SK-N-SH (cell line): ENCODE measurements at regions not wholly inside any gene's neighbourhood (a gene's known extent, or its start where the extent isn't known, plus 50 kb on each side); places are given as distances from the start of the nearest gene placed in this dataset.

ENCODE experiments used
- CTCF ChIA-PET: fragments of 300-600, 350-600 bp; formaldehyde crosslinking; extraction: SDS; loops from one replicate; lab custom pipeline; 2021; lab: Yijun Ruan, JAX
- POLR2A ChIA-PET: fragments of 350-600 bp; sonication (Branson Sonifier 250); formaldehyde crosslinking; extraction: SDS; loops from one replicate; lab custom pipeline; 2020; ENCODE audit warnings: antibody characterized with exemption, inconsistent platforms; lab: Yijun Ruan, JAX
- DNase-seq: peaks from one replicate; pipeline ENCODE4 v3.0.0; 2012
- H2AFZ ChIP-seq: fragments of 200-600 bp; sonication (generic); 2 replicates; pipeline ENCODE4 v1.8.1; 2016; ENCODE audit warnings: antibody characterized with exemption, mild to moderate bottlenecking, low read depth
- H3F3A ChIP-seq: fragments of 200-600 bp; sonication (generic); replicated peaks from 2 replicates; pipeline ENCODE3; 2016; ENCODE audit warnings: antibody characterized with exemption, mild to moderate bottlenecking; ENCODE audit not compliant: insufficient read depth
- H3K27ac ChIP-seq, 2 experiments: fragments of 200-500 bp in 1 of 2; fragments of 200-600 bp in 1 of 2; sonication (Bioruptor generic) in 1 of 2; sonication (generic), shearing (Covaris generic) in 1 of 2; 2 replicates each; pipeline versions ENCODE4 v1.5.1 to v1.6.1; 2014 to 2016; ENCODE audit warnings: low read depth in 2 of 2, inconsistent platforms in 1 of 2, low read length in 1 of 2, mild to moderate bottlenecking in 1 of 2, mixed read lengths in 1 of 2
- H3K27me3 ChIP-seq: fragments of 200-600 bp; sonication (generic), shearing (Covaris generic); 2 replicates; pipeline ENCODE4 v1.6.1; 2016; ENCODE audit warnings: mixed run types; ENCODE audit not compliant: insufficient read depth
- H3K36me3 ChIP-seq, 2 experiments: fragments of 200-500 bp in 1 of 2; fragments of 200-600 bp in 1 of 2; sonication (Bioruptor generic) in 1 of 2; sonication (generic) in 1 of 2; replicated peaks in 1 of 2; 2 replicates each; pipeline versions ENCODE3 to v1.5.1; 2014 to 2016; ENCODE audit warnings: low read length in 1 of 2, mild to moderate bottlenecking in 1 of 2; ENCODE audit not compliant: insufficient read depth in 2 of 2, control insufficient read depth in 1 of 2
- H3K4me1 ChIP-seq, 2 experiments: fragments of 200-500 bp in 1 of 2; fragments of 200-600 bp in 1 of 2; sonication (Bioruptor generic) in 1 of 2; sonication (generic), shearing (Covaris generic) in 1 of 2; 2 replicates each; pipeline versions ENCODE4 v1.5.1 to v1.6.1; 2014 to 2016; ENCODE audit warnings: low read depth in 1 of 2, low read length in 1 of 2, mixed run types in 1 of 2; ENCODE audit not compliant: insufficient read depth in 2 of 2, control insufficient read depth in 1 of 2
- H3K4me2 ChIP-seq: fragments of 200-600 bp; sonication (generic), shearing (Covaris generic); 2 replicates; pipeline ENCODE4 v1.6.1; 2017; ENCODE audit warnings: mixed run types
- H3K4me3 ChIP-seq, 2 experiments: fragments of 200-500 bp in 1 of 2; fragments of 200-600 bp in 1 of 2; sonication (Bioruptor generic) in 1 of 2; sonication (generic), shearing (Covaris generic) in 1 of 2; 2 replicates each; pipeline versions ENCODE4 v1.5.1 to v1.8.1; 2014 to 2016; ENCODE audit warnings: low read depth in 2 of 2, inconsistent platforms in 1 of 2, low read length in 1 of 2, mild to moderate bottlenecking in 1 of 2, mixed read lengths in 1 of 2, moderate library complexity in 1 of 2
- H3K79me2 ChIP-seq: fragments of 200-600 bp; sonication (generic); 2 replicates; pipeline ENCODE4 v1.8.1; 2017; ENCODE audit warnings: mild to moderate bottlenecking; ENCODE audit not compliant: insufficient read depth
- H3K9ac ChIP-seq: fragments of 200-600 bp; sonication (generic); 2 replicates; pipeline ENCODE4 v1.6.1; 2017; ENCODE audit warnings: mixed run types
- H3K9me2 ChIP-seq: fragments of 200-600 bp; sonication (generic); 2 replicates; pipeline ENCODE4 v1.6.1; 2017; ENCODE audit warnings: mixed run types
- H3K9me3 ChIP-seq: fragments of 200-600 bp; sonication (generic); 2 replicates; pipeline ENCODE4 v1.6.1; 2017; ENCODE audit warnings: mixed run types, mild to moderate bottlenecking, moderate library complexity
- H4K20me1 ChIP-seq: fragments of 200-600 bp; sonication (generic); 2 replicates; pipeline ENCODE4 v1.6.1; 2017; ENCODE audit warnings: mild to moderate bottlenecking, mixed run types; ENCODE audit not compliant: insufficient read depth
- ELF1 ChIP-seq: IDR thresholded peaks from 2 replicates; pipeline ENCODE4 v1.4.0; 2012
- EP300 ChIP-seq, 2 experiments: IDR thresholded peaks; 2 replicates each; pipeline versions ENCODE4 v1.4.0 to v1.6.1; 2012; ENCODE audit warnings: borderline replicate concordance in 1 of 2, low read depth in 1 of 2, low read length in 1 of 2
- FOSL2 ChIP-seq: IDR thresholded peaks from 2 replicates; pipeline ENCODE4 v1.4.0; 2012; ENCODE audit warnings: low read depth, mild to moderate bottlenecking, moderate library complexity, borderline replicate concordance
- FOXJ3 ChIP-seq: sonication (generic); formaldehyde crosslinking; IDR thresholded peaks from 2 replicates; pipeline ENCODE4 v1.5.1; 2020; ENCODE audit warnings: mild to moderate bottlenecking, missing genetic modification reagents
- FOXM1 ChIP-seq: IDR thresholded peaks from 2 replicates; pipeline ENCODE4 v1.4.0; 2012; ENCODE audit warnings: low read depth, mild to moderate bottlenecking
- GABPA ChIP-seq: IDR thresholded peaks from 2 replicates; pipeline ENCODE4 v1.4.0; 2012; ENCODE audit warnings: low read depth, mild to moderate bottlenecking
- GATA2 ChIP-seq: sonication (generic); formaldehyde crosslinking; IDR thresholded peaks from 2 replicates; pipeline ENCODE4 v1.5.0; 2020; ENCODE audit warnings: mild to moderate bottlenecking, missing genetic modification reagents
- JUND ChIP-seq: IDR thresholded peaks from 2 replicates; pipeline ENCODE4 v1.4.0; 2012
- MXI1 ChIP-seq: IDR thresholded peaks from 2 replicates; pipeline ENCODE4 v1.6.1; 2012; ENCODE audit warnings: mild to moderate bottlenecking, low read depth, low read length, improper control_type of control experiment
- NRF1 ChIP-seq: IDR thresholded peaks from 2 replicates; pipeline ENCODE4 v1.6.1; 2012; ENCODE audit warnings: low read depth, mild to moderate bottlenecking, low read length
- POLR2AphosphoS5 ChIP-seq: IDR thresholded peaks from 2 replicates; pipeline ENCODE4 v1.6.1; 2012; ENCODE audit warnings: low read depth, low read length
- RCOR1 ChIP-seq: fragments of 150-350 bp; IDR thresholded peaks from 2 replicates; pipeline ENCODE4 v1.6.1; 2017; ENCODE audit warnings: antibody characterized with exemption, low read length
- RXRA ChIP-seq: IDR thresholded peaks from 2 replicates; pipeline ENCODE4 v1.4.0; 2012; ENCODE audit warnings: low read depth, mild to moderate bottlenecking, borderline replicate concordance
- TAF1 ChIP-seq: IDR thresholded peaks from 2 replicates; pipeline ENCODE4 v1.6.1; 2012; ENCODE audit warnings: low read depth, mild to moderate bottlenecking, low read length, moderate library complexity, borderline replicate concordance
- TEAD4 ChIP-seq: IDR thresholded peaks from 2 replicates; pipeline ENCODE4 v1.4.0; 2012; ENCODE audit warnings: mild to moderate bottlenecking, borderline replicate concordance; ENCODE audit not compliant: insufficient read depth
- WGBS: methylation state at CpG from one replicate; pipeline ENCODE4 v1.1.6; 2017; ENCODE audit warnings: low lambda C conversion rate; 5-methylcytosine and 5-hydroxymethylcytosine counted together
- TF ChIP-seq, protein P1 (sequence below): IDR thresholded peaks from 2 replicates; pipeline ENCODE4; 2012
- TF ChIP-seq, protein P2 (sequence below): IDR thresholded peaks from 2 replicates; pipeline ENCODE4 v1.4.0; 2012; ENCODE audit warnings: low read depth, borderline replicate concordance

GRCh38 chr6:10122164-10122563, 292.7 kb downstream of the TFAP2A start:
- H3K9me2 ChIP-seq: no peaks in the 10 kb centered on the region
- CTCF ChIA-PET: no interaction called here
- no peak for DNase-seq
- H3K4me2 ChIP-seq: no peak overlapping the region
- H3K36me3 ChIP-seq: no peaks in the 10 kb centered on the region
- H3K79me2 ChIP-seq: no peaks in the 10 kb centered on the region
- H3K4me1 ChIP-seq: no peaks in the 10 kb centered on the region
- TF ChIP-seq TAF1 (no peak), MXI1 (no peak), TEAD4 (no peak)
- TF ChIP-seq, protein P1, sequence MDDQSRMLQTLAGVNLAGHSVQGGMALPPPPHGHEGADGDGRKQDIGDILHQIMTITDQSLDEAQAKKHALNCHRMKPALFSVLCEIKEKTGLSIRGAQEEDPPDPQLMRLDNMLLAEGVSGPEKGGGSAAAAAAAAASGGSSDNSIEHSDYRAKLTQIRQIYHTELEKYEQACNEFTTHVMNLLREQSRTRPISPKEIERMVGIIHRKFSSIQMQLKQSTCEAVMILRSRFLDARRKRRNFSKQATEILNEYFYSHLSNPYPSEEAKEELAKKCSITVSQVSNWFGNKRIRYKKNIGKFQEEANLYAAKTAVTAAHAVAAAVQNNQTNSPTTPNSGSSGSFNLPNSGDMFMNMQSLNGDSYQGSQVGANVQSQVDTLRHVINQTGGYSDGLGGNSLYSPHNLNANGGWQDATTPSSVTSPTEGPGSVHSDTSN: no peak
- POLR2A ChIA-PET: no interaction called here
- H3F3A ChIP-seq: no peaks in the 10 kb centered on the region
- H2AFZ ChIP-seq: no peak overlapping the region
- H3K27ac ChIP-seq: no peak overlapping the region
- H3K9me3 ChIP-seq: no peaks in the 10 kb centered on the region
- no peak overlapping the region for H3K4me3 ChIP-seq
- H3K9ac ChIP-seq: no peak overlapping the region
- WGBS: 0% methylated on average over 1 of the region's 1 CpG
- H3K27me3 ChIP-seq: no peaks in the 10 kb centered on the region; the same call in 1 of the 2 replicates
- H4K20me1 ChIP-seq: no peaks in the 10 kb centered on the region

DNA sequence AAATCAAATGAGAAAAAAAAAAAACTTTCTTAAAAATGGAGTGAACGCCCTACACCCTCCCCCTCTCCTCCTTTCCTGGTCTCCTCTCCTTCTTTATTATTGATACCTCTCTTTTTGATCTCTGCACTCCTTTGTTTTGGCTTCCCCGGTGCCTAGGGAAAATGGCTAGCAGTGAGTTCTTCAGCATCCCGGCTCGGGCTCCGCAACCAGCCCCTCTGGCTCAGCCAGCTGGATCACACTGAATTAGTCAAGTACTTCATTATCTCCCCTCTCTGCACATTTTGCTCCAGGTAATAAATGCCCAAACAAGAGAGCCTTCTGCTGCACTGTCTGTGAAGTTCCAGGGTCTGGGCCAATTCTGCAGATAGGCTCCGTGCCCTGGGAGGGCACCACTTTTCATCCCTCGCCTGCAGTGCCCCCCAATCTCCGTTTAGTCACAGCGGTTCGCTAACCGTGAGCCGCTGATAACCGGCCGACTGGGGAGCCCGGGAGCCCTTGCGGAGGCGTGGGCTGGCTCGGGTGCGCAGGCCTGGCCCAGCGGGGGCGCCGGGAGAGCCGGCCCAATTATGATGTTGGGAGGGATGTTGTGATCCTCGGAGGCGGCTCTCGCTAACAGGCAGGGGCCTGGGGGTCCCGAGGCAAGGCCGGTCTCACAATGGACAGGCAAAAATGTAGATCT, 301.9 kb downstream of the TFAP2A start:
- Histone ChIP-seq H3K79me2 (no peaks in the 10 kb centered on the region), H3K9me2 (no peaks in the 10 kb centered on the region), H3K4me1 (no peaks in the 10 kb centered on the region), H3K36me3 (no peaks in the 10 kb centered on the region), H3K4me2 (no peak overlapping the region), H3K4me3 (no peak overlapping the region), H3K27me3 (peaks cover 11% of the 10 kb centered on the region; the same call in 1 of the 2 replicates), H3F3A (no peaks in the 10 kb centered on the region), H3K27ac (no peak overlapping the region), H4K20me1 (no peaks in the 10 kb centered on the region), H3K9me3 (no peaks in the 10 kb centered on the region), H3K9ac (no peak overlapping the region), H2AFZ (no peak overlapping the region)
- ChIA-PET POLR2A (no interaction called here), CTCF (no interaction called here)
- DNase-seq: peak; percentile 17
- 2% methylated on average over 8 of the region's 28 CpGs for WGBS
- TF ChIP-seq JUND: no peak

- no peaks in the 10 kb centered on the region for H4K20me1 ChIP-seq
- no peak overlapping the region for H3K4me2 ChIP-seq
- POLR2A ChIA-PET: no interaction called here
- DNase-seq: no peak
- TF ChIP-seq FOXJ3 (CRISPR knock-in tag): no peak
- no peak for TF ChIP-seq RCOR1
- no peak for TF ChIP-seq TAF1
- TF ChIP-seq RXRA: no peak
- TF ChIP-seq FOXM1: no peak
- no peak for TF ChIP-seq FOSL2
- TF ChIP-seq, protein P2, sequence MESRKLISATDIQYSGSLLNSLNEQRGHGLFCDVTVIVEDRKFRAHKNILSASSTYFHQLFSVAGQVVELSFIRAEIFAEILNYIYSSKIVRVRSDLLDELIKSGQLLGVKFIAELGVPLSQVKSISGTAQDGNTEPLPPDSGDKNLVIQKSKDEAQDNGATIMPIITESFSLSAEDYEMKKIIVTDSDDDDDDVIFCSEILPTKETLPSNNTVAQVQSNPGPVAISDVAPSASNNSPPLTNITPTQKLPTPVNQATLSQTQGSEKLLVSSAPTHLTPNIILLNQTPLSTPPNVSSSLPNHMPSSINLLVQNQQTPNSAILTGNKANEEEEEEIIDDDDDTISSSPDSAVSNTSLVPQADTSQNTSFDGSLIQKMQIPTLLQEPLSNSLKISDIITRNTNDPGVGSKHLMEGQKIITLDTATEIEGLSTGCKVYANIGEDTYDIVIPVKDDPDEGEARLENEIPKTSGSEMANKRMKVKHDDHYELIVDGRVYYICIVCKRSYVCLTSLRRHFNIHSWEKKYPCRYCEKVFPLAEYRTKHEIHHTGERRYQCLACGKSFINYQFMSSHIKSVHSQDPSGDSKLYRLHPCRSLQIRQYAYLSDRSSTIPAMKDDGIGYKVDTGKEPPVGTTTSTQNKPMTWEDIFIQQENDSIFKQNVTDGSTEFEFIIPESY: no peak
- TF ChIP-seq GATA2 (CRISPR knock-in tag): no peak
- TF ChIP-seq POLR2AphosphoS5: no peak
- TF ChIP-seq GABPA: no peak
- TF ChIP-seq NRF1: no peak
- TF ChIP-seq EP300 (IDR thresholded peaks at IDR 0.05; ENCODE audit: borderline replicate concordance in 1 of 2, low read depth in 1 of 2, low read length in 1 of 2): no peak
- no peak for TF ChIP-seq ELF1
- TF ChIP-seq JUND: no peak
- no peaks in the 10 kb centered on the region for H3K9me2 ChIP-seq
- peaks cover 11% of the 10 kb centered on the region; the same call in 1 of the 2 replicates for H3K27me3 ChIP-seq
- H3K4me1 ChIP-seq: no peaks in the 10 kb centered on the region
- no peaks in the 10 kb centered on the region for H3K36me3 ChIP-seq
- H3K4me3 ChIP-seq: no peak overlapping the region
- H3K9ac ChIP-seq: no peak overlapping the region
- no peaks in the 10 kb centered on the region for H3K9me3 ChIP-seq
- no peak overlapping the region for H3K27ac ChIP-seq
- no peaks in the 10 kb centered on the region for H3F3A ChIP-seq
- no peak overlapping the region for H2AFZ ChIP-seq
- CTCF ChIA-PET: interaction anchor here (0.7 to 1.1 kb wide), 2 partner anchors 81 to 323 kb away, joined by 3 read pairs; no protein-coding TSS in a partner anchor
- 28% methylated on average over 7 of the region's 7 CpGs for WGBS
- H3K79me2 ChIP-seq: no peaks in the 10 kb centered on the region
Measured at GRCh38 chr6:10111975-10112374, 302.9 kb downstream of the TFAP2A start.
